Inflammatory macrophage (primary cell): ENCODE measurements at regions not wholly inside any gene's neighbourhood (a gene's known extent, or its start where the extent isn't known, plus 50 kb on each side); places are given as distances from the start of the nearest gene placed in this dataset.

Experiments
- DNase-seq, 2 donors: peaks; one replicate each; pipeline ENCODE4 v3.0.0-alpha.2; 2020 to 2022

- DNase-seq = no peak
Measured at GRCh38 chr13:75919660-75920199, 283.6 kb downstream of the LMO7 start.

- DNase-seq = no peak
Measured at GRCh38 chr13:75915066-75915465, 278.9 kb downstream of the LMO7 start.

GRCh38 chr13:75913925-75914324 lies 277.8 kb downstream of the LMO7 start:
- DNase-seq = no peak

- DNase-seq = no peak
Measured at GRCh38 chr13:75910591-75910990, 274.5 kb downstream of the LMO7 start.
